Vagina (tissue), 2 donors: ENCODE measurements at regions not wholly inside any gene's neighbourhood (a gene's known extent, or its start where the extent isn't known, plus 50 kb on each side); places are given as distances from the start of the nearest gene placed in this dataset.

ENCODE experiments used
- POLR2A ChIP-seq, 2 donors: fragments of 450-650 bp; IDR thresholded peaks; one replicate each; pipeline ENCODE4 v1.6.1; 2017; ENCODE audit warnings: antibody characterized with exemption in 2 of 2, mild to moderate bottlenecking in 2 of 2, moderate library complexity in 2 of 2
- POLR2AphosphoS5 ChIP-seq, 2 donors: sonication (generic); formaldehyde crosslinking; IDR thresholded peaks; one replicate each; pipeline ENCODE4 v1.9.0; 2017; ENCODE audit warnings: antibody characterized with exemption in 2 of 2, mild to moderate bottlenecking in 2 of 2, low read depth in 1 of 2; ENCODE audit not compliant: insufficient read depth in 1 of 2
- TF ChIP-seq, protein P1 (sequence below), 3 experiments: fragments of 450-650 bp in 2 of 3; fragments of 200-600 bp in 1 of 3; sonication (generic) in 1 of 3; IDR thresholded peaks; one replicate each; pipeline ENCODE4 v1.5.1; 2017 to 2019; ENCODE audit warnings: antibody characterized with exemption in 3 of 3, mild to moderate bottlenecking in 2 of 3, moderate library complexity in 2 of 3

DNA sequence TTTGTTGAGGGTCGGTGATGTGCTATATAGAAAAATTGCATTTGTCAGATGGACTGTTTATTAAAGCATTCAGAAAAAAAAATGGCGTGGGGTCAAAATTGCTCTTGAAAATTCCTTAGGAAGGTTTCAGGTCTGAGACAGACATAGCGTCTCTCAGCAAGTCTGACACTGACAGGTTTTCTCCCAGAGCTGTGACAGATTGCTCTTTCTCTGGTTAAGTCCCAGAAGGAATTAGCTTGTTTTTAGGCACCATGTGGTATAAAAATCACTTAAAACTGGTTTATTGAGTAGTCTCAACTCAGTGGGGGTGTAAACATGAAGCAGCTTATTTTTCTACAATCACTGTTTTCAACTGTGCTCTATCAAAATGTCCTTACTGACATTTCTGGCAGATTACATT lies 1379.8 kb downstream of the MAT2B start:
- TF ChIP-seq, protein P1, sequence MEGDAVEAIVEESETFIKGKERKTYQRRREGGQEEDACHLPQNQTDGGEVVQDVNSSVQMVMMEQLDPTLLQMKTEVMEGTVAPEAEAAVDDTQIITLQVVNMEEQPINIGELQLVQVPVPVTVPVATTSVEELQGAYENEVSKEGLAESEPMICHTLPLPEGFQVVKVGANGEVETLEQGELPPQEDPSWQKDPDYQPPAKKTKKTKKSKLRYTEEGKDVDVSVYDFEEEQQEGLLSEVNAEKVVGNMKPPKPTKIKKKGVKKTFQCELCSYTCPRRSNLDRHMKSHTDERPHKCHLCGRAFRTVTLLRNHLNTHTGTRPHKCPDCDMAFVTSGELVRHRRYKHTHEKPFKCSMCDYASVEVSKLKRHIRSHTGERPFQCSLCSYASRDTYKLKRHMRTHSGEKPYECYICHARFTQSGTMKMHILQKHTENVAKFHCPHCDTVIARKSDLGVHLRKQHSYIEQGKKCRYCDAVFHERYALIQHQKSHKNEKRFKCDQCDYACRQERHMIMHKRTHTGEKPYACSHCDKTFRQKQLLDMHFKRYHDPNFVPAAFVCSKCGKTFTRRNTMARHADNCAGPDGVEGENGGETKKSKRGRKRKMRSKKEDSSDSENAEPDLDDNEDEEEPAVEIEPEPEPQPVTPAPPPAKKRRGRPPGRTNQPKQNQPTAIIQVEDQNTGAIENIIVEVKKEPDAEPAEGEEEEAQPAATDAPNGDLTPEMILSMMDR (IDR thresholded peaks at IDR 0.05): no peak
- TF ChIP-seq POLR2A (IDR thresholded peaks at IDR 0.05): no peak
- TF ChIP-seq POLR2AphosphoS5 (IDR thresholded peaks at IDR 0.05; ENCODE audit: insufficient read depth in 1 of 2, low read depth in 1 of 2): no peak
